NK-92 treated with Interleukin-12 subunit alpha and Interleukin-12 subunit beta, amount 100 ng/mL, for 24 hours (cell line): ENCODE measurements at regions not wholly inside any gene's neighbourhood (a gene's known extent, or its start where the extent isn't known, plus 50 kb on each side); places are given as distances from the start of the nearest gene placed in this dataset.
"Not testable (repeated sequence)": the region's sequence is repeated elsewhere in the genome, so short reads cannot be mapped to it uniquely, and the experiment has no call there.

ENCODE experiments used
- DNase-seq: peaks from one replicate; lab custom pipeline; 2025; lab: John Stamatoyannopoulos, UW

- DNase-seq, result no peak
Measured at GRCh38 chr10:117790179-117790578, 247.6 kb downstream of the EMX2 start.

- no peak for DNase-seq
Measured at GRCh38 chr10:117790621-117791020, 248.1 kb downstream of the EMX2 start.

- no peak for DNase-seq
Measured at GRCh38 chr10:117792214-117792613, 249.7 kb downstream of the EMX2 start.

- no peak for DNase-seq
Measured at GRCh38 chr10:117796130-117796745, 250.5 kb downstream of the RAB11FIP2 start.

- no peak for DNase-seq
Measured at GRCh38 chr10:117797296-117797695, 249.4 kb downstream of the RAB11FIP2 start.

- peak; percentile 37 for DNase-seq
Measured at GRCh38 chr10:117801691-117802090, 245.1 kb downstream of the RAB11FIP2 start.

- no peak for DNase-seq
Measured at GRCh38 chr10:117804470-117805011, 242.2 kb downstream of the RAB11FIP2 start.

- DNase-seq, result no peak
Measured at GRCh38 chr10:117805139-117805538, 241.6 kb downstream of the RAB11FIP2 start.

GRCh38 chr10:117807441-117807840 lies 239.3 kb downstream of the RAB11FIP2 start:
- no peak for DNase-seq

GRCh38 chr10:117815816-117816215 lies 230.9 kb downstream of the RAB11FIP2 start:
- not testable (repeated sequence) for DNase-seq

GRCh38 chr10:117817116-117817515 lies 229.6 kb downstream of the RAB11FIP2 start:
- DNase-seq, result no peak

GRCh38 chr10:117818721-117819120 lies 228.0 kb downstream of the RAB11FIP2 start:
- DNase-seq, result no peak

GRCh38 chr10:117819304-117819703 lies 227.4 kb downstream of the RAB11FIP2 start:
- DNase-seq, result no peak

- no peak for DNase-seq
Measured at GRCh38 chr10:117823980-117824379, 222.8 kb downstream of the RAB11FIP2 start.

GRCh38 chr10:117830205-117830604 lies 216.5 kb downstream of the RAB11FIP2 start:
- DNase-seq, result no peak

GRCh38 chr10:117830787-117831212 lies 215.9 kb downstream of the RAB11FIP2 start:
- no peak for DNase-seq

GRCh38 chr10:117838500-117839498 lies 207.9 kb downstream of the RAB11FIP2 start:
- DNase-seq, result not testable (repeated sequence)

GRCh38 chr10:117856426-117856825 lies 190.3 kb downstream of the RAB11FIP2 start:
- DNase-seq, result not testable (repeated sequence)

GRCh38 chr10:117860135-117860534 lies 186.6 kb downstream of the RAB11FIP2 start:
- DNase-seq, result no peak

GRCh38 chr10:117860823-117861222 lies 185.9 kb downstream of the RAB11FIP2 start:
- DNase-seq, result no peak

GRCh38 chr10:117861329-117861728 lies 185.4 kb downstream of the RAB11FIP2 start:
- DNase-seq, result no peak

- no peak for DNase-seq
Measured at GRCh38 chr10:117863771-117864170, 183.0 kb downstream of the RAB11FIP2 start.

GRCh38 chr10:117865945-117866344 lies 180.8 kb downstream of the RAB11FIP2 start:
- DNase-seq, result no peak
